GM12872 (cell line): ENCODE measurements at regions not wholly inside any gene's neighbourhood (a gene's known extent, or its start where the extent isn't known, plus 50 kb on each side); places are given as distances from the start of the nearest gene placed in this dataset.

ENCODE experiments used
- CTCF ChIP-seq: IDR thresholded peaks from 3 replicates; pipeline ENCODE4 v1.5.1; 2011; ENCODE audit warnings: low read depth, mild to moderate bottlenecking, low read length, moderate library complexity; ENCODE audit not compliant: insufficient read depth

GRCh38 chr3:26171006-26171405, 381.1 kb downstream of the OXSM start:
- TF ChIP-seq CTCF, result no peak

- TF ChIP-seq CTCF, result no peak
Observed at GRCh38 chr3:26191556-26191955, 401.7 kb downstream of the OXSM start.

GRCh38 chr3:26193558-26193957, 403.7 kb downstream of the OXSM start:
- TF ChIP-seq CTCF, result no peak

GRCh38 chr3:26196781-26197180, 406.9 kb downstream of the OXSM start:
- TF ChIP-seq CTCF, result no peak

GRCh38 chr3:26198609-26199008, 408.7 kb downstream of the OXSM start:
- TF ChIP-seq CTCF, result no peak

GRCh38 chr3:26202169-26202568, 412.3 kb downstream of the OXSM start:
- TF ChIP-seq CTCF, result no peak

GRCh38 chr3:26205475-26205874, 415.6 kb downstream of the OXSM start:
- no peak for TF ChIP-seq CTCF

GRCh38 chr3:26208201-26208600, 414.4 kb upstream of the LRRC3B start:
- TF ChIP-seq CTCF, result no peak
